CD4-positive, alpha-beta T cell treated with Interleukin-15 for 4 hours (primary cell): ENCODE measurements at regions not wholly inside any gene's neighbourhood (a gene's known extent, or its start where the extent isn't known, plus 50 kb on each side); places are given as distances from the start of the nearest gene placed in this dataset.

Source experiments
- DNase-seq: peaks from one replicate; pipeline ENCODE4 v3.0.0-alpha.2; 2020; ENCODE audit warnings: low spot score

DNA sequence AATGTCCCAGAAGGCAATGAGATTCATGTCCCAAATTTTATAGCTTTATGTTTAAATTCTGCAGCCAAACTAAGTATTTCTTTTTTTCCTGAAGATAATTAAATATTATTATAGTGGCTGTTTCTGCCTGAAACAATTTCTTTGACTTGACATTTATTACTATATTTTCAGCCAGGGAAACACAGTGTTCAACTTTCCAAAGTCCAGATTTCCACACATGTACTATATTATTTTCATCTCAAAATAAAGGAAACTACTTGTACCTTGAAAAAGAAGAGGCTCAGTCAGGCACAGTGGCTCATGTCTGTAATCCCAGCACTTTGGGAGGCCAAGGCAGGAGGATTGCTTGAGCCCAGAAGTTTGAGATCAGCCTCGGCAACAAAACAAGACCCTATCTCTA is 77.8 kb upstream of the BTG1 start:
- DNase-seq, result no peak

DNA sequence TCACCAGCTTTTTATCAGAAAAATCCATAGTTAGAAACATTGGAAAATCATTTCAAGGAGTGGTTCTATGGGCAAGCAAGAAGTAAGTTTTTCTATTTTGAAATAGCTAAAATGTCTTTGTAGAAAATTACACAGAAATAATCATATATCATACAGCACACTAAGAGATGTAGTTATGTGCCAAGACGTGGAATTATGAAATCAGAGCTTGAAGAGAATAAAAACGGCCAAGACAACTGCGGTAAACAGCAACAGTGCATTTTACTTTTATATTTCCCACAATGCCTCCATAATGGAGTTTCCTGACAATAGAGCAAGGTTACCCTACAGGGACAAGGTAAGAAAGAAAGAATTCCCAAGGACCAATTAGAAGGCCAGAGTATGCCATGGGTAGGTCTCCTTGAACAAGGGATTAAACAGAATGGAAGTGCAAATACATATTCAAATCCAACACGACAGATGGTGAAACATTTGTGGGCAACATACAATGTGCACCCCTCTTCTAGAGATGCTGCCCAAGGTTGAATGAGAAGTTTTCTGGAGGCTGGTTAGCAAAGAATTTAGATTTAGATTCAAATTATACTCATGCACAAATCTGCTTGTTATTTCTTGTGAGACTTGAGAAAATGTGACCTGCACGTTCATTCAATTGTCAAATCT is 76.1 kb upstream of the BTG1 start:
- DNase-seq, result no peak

DNA sequence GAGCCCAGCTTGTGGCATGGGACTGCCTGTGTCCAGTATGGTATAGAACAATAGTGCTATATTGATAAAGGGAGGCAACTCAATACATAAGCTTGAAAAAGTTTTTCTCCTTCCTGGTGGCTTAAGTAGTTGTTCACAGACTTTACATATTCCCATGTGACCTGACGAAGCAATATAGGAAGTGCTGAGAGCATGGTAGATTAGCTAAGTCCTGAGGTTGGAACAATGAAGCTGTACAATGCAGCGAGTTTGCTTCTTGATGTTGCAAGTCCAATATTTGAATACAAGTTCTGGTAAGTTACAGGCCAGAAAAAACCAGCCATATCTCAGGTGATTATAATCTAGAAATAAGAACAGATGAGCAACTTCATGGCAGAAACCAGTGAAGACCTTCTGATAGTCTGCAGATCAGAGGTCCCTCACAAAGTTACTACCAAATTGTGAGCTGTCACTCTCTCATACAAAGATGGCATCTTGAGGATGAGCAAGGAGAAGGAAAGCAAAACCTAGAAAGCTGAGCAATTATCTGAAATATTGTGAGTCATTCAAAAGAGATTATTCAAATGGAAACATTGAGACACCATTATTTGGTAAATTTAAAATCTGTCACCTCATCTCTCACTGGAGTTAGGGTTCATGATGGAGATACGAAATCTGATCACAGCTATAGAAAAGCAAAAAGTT is 72.9 kb upstream of the BTG1 start:
- DNase-seq, result no peak

DNA sequence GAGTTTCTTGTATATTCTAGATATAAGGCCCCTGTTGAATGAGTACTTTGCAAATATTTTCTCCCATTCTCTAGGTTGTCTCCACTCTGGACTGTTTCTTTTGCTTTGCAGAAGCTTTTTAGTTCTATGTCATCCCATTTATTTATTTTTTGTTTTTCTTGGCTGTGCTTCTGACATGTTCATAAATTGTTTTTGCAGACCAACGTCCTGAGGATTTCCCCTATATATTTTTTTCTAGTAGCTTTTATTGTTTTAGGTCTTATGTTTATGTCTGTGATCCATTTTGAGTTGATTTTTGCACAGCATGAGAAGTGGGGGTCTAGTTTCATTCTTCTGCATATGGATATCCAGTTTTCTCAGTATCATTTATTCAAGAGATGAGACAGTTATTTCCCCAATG is 70.4 kb upstream of the BTG1 start:
- no peak for DNase-seq

DNA sequence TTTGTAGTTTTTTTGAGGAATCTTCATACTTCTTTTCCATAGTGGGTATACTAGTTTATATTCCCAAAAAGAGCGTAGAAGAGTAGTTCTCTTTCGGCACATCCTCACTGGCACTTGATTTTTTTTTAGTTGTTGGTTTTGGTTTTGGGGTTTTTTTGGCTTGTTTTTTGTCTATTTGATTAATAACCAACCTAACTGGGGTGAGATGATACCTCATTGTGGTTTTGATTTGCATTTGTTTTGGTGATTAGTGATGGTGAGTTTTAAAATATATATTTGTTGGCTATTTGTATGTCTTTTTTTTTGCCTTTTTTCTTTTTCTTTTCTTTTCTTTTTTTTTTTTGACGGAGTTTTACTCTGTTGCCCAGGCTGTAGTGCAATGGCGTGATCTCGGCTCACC is 69.7 kb upstream of the BTG1 start:
- DNase-seq, result no peak

DNA sequence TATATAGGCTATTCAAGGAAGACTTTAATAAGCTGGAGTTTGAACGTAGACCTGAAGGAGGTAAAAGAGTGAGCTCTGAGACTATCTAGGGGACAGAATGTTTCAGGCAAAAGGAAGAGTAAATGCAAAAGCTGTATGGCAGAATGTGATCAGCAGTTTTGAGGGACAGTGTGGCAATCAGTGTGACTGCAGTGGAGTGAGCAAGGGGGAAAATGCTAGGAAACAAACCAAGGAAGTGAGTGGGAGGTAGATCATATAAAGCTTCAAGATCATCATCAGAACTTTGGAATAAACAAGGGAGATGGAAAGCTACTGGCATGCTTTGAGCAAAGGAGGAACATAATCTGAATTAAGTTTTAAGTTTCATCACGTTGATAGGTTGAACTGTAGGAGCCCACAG is 67.5 kb upstream of the BTG1 start:
- DNase-seq, result no peak

DNA sequence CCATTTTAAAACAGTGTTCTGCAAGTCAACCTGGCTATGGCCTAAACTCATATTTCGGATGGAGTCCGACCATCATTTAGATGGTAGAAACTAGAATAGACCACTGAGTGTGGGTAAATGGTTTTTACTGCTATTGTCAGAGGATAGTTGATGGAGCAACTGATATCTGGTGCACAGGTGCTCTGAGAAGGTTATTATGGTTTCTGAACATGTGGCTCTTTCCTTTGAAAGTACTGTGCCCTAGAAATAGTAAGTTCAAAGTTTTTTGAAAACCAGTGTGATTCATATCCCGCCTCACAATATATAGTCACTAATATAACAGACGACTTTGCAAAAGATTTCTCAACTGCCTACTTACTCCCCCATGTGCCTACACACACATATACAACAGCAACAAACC is 64.4 kb upstream of the BTG1 start:
- DNase-seq, result peak; percentile 67

DNA sequence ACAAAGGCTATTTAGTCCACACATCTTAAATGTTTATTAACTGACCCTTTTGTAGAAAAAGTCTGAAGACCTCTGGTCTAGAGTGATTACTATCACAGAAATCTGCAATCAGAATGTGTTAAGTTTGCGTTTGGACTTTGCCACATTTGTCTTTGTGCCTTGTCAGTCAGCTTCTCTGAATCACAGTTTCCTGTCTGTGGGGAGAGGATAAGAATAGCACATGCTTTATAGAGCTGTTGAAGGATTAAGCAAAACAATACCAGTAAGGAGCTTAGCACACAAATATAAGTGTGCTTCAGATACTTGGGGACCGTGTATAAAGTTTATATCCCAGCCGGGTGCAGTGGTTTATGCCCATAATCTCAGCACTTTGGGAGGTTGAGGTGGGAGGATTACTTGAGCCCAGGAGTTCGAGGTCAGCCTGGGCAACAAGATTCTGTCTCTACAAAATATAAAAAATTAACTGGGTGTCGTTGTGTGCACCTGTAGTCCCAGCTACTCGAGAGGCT is 63.0 kb upstream of the BTG1 start:
- DNase-seq, result peak; percentile 84

DNA sequence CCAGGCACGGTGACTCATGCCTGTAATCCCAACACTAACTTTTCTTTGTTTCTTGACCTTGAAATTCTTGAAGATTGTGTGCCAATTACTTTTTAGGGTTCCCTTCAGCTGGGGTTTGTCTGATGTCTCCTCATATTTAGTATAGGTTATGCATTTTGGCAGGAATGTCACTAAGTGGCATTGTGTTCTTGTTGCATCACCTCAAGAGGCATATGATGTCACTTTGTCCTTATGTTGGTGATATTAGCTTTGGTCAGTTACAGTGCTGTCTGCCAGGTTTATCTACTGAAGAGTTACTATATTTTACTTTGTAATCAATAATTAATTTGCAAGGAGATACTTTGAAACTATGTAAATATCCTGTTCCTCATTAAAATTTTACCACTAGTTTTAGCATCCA is 61.0 kb upstream of the BTG1 start:
- DNase-seq, result no peak

DNA sequence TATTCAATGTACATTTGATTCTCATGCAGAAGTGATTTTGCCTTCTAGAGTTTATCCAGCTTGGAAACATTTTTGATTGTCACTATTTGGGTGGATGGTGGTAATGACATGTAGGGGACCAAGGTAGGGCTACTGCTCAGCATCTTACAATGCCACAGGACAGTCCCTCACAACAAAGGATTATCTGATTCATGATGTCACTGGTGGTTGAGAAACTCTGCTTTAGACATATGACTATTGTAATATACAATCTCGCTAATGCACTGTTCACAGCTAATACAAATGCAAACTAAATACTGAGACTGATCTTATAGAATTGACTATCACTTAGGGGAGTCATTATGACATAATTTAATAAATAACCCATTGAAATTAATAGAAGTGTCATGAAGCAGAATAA is 60.4 kb upstream of the BTG1 start:
- DNase-seq, result no peak

DNA sequence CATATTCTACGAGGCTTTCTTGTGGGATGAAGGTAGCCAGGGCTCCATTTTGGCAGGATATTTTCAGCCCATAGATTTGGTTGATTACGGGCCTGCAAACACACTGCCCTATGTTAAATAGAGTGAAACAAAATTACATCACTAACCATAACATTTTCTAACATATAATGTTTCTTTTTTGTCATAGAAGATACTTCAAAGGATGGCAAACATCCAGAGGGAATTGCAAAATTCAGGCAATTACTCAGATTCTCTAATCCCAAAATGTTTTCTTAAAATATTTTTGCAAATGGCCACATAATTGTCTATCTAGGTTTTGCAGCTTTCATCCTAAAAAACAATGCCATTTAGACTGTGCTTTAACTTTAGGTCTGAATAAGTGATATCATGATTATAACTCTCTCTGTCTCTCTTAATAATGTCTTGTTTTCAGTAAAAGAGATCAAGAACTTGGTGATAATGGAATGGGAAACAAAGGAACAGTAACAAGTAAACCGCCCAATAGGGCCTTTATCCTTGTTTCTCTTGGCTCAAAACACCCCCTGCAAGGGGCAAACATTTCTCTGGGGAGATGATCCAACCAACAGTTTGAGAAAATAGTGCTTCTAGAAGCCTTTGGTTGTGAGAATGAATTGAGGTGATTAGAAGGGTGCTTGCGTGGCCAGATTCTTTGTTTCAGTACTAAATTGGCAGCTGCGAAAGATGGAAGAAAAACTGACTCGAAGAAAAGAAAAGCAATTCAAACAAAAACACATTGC is 54.4 kb upstream of the BTG1 start:
- no peak for DNase-seq

DNA sequence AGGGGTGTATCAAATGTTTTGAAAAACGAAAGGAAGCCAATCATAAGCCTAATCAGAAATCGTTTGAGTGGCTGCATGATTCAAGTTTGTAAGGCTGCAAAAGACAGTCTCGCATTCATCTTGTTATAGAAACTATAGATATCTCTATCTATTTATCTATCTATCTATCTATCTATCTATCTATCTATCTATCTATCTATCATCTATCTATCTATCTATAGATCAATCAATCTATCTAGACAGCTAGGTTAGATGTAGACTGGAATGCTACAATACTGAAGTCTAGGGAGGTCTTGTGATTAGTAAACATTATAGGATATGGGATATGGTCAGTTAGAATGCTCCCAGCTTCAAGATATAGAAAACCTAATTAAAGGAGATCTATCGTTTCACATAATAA is 52.2 kb upstream of the BTG1 start:
- no peak for DNase-seq

DNA sequence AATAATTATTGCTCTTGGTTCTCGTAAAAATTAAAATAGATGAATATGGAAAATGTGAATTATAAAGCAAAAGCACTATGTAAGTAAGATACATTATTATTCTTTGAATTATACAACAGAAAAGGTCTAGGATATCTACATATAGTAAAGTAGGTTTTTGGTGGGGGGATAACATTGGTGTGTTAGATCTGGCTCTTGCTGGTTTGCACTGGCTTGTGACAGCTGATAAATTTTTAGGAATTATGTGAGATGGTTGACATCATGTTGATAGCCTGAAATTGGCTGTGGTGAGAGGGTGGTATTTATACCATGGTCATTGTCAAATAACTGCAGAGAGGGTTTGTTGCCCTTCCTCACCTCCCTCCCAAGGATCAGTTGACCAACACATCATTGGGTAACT is 50.7 kb upstream of the BTG1 start:
- no peak for DNase-seq
